ENCODE measurements at regions not wholly inside any gene's neighbourhood (a gene's known extent, or its start where the extent isn't known, plus 50 kb on each side); places are given as distances from the start of the nearest gene placed in this dataset.

GRCh38 chrX:110966839-110967238 is 129.2 kb upstream of the PAK3 start:
- TF ChIP-seq TCF12 (IDR thresholded peaks at IDR 0.05; ENCODE audit: low read depth) (no peak), CEBPB (IDR thresholded peaks at IDR 0.05) (no peak), MAX (IDR thresholded peaks at IDR 0.05) (no peak), CREB1 (IDR thresholded peaks at IDR 0.05; ENCODE audit: low read depth) (no peak), ZBTB7A (IDR thresholded peaks at IDR 0.05; ENCODE audit: low read depth) (no peak), TEAD4 (IDR thresholded peaks at IDR 0.05) (no peak), REST (IDR thresholded peaks at IDR 0.05; ENCODE audit: low read depth) (no peak), YY1 (IDR thresholded peaks at IDR 0.05; ENCODE audit: low read depth) (no peak), EP300 (IDR thresholded peaks at IDR 0.05; ENCODE audit: borderline replicate concordance) (no peak), EGR1 (IDR thresholded peaks at IDR 0.05) (no peak), NFIC (IDR thresholded peaks at IDR 0.05) (no peak)

Measured in Ishikawa (cell line).